Neural crest cell (in vitro differentiated cells): ENCODE measurements at regions not wholly inside any gene's neighbourhood (a gene's known extent, or its start where the extent isn't known, plus 50 kb on each side); places are given as distances from the start of the nearest gene placed in this dataset.

ENCODE experiments used
- DNase-seq: peaks from one replicate; pipeline ENCODE4 v3.0.0; 2021; ENCODE audit warnings: low read depth, mixed read lengths, low spot score
- H3K27ac Mint-ChIP-seq: one replicate; pipeline ENCODE4 v1.8.0; 2021; ENCODE audit warnings: mild to moderate bottlenecking, mixed read lengths; ENCODE audit not compliant: unreplicated experiment
- H3K27me3 Mint-ChIP-seq: 2 replicates; pipeline ENCODE4 v1.8.0; 2021; ENCODE audit warnings: low read depth, mild to moderate bottlenecking, mixed read lengths
- H3K36me3 Mint-ChIP-seq: 2 replicates; pipeline ENCODE4 v1.8.0; 2021; ENCODE audit warnings: low read depth, mild to moderate bottlenecking, mixed read lengths
- H3K4me1 Mint-ChIP-seq: 2 replicates; pipeline ENCODE4 v1.8.0; 2021; ENCODE audit warnings: mixed read lengths
- H3K4me3 Mint-ChIP-seq: one replicate; pipeline ENCODE4 v1.8.0; 2021; ENCODE audit warnings: mild to moderate bottlenecking, mixed read lengths
- H3K9me3 Mint-ChIP-seq: 2 replicates; pipeline ENCODE4 v1.8.0; 2021; ENCODE audit warnings: mixed read lengths
- TF ChIP-seq, protein P1 (sequence below): fragments of 200-600 bp; sonication (generic); conservative IDR thresholded peaks from 2 replicates; pipeline ENCODE4 v1.5.0; 2021; ENCODE audit warnings: antibody characterized with exemption, mild to moderate bottlenecking

DNA sequence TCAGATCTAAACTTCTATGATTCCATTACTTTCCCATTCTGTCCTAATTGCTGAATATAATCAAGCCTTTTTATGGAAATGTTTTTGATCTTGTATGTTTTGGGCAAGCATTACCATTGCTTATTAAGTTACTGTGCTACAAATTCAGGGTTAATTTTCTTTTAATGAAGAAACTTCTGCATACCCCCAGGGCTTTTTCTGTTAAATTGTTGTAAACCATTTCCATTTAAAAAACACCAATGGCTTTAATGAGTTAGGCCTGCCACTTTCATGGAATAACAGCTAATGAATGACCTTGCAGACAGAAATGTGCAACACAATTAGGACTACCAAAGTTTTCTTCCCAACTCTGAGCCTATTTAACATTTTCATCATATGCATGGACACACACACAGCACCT, 150.0 kb downstream of the DIPK2A start:
- H3K9me3 Mint-ChIP-seq = peaks cover 5% of the 10 kb centered on the region
- H3K36me3 Mint-ChIP-seq = no peaks in the 10 kb centered on the region
- DNase-seq = no peak
- H3K4me1 Mint-ChIP-seq = peaks cover 21% of the 10 kb centered on the region
- TF ChIP-seq, protein P1, sequence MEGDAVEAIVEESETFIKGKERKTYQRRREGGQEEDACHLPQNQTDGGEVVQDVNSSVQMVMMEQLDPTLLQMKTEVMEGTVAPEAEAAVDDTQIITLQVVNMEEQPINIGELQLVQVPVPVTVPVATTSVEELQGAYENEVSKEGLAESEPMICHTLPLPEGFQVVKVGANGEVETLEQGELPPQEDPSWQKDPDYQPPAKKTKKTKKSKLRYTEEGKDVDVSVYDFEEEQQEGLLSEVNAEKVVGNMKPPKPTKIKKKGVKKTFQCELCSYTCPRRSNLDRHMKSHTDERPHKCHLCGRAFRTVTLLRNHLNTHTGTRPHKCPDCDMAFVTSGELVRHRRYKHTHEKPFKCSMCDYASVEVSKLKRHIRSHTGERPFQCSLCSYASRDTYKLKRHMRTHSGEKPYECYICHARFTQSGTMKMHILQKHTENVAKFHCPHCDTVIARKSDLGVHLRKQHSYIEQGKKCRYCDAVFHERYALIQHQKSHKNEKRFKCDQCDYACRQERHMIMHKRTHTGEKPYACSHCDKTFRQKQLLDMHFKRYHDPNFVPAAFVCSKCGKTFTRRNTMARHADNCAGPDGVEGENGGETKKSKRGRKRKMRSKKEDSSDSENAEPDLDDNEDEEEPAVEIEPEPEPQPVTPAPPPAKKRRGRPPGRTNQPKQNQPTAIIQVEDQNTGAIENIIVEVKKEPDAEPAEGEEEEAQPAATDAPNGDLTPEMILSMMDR = no peak
- no peak overlapping the region for H3K27ac Mint-ChIP-seq
- no peak overlapping the region for H3K4me3 Mint-ChIP-seq
- no peaks in the 10 kb centered on the region for H3K27me3 Mint-ChIP-seq

DNA sequence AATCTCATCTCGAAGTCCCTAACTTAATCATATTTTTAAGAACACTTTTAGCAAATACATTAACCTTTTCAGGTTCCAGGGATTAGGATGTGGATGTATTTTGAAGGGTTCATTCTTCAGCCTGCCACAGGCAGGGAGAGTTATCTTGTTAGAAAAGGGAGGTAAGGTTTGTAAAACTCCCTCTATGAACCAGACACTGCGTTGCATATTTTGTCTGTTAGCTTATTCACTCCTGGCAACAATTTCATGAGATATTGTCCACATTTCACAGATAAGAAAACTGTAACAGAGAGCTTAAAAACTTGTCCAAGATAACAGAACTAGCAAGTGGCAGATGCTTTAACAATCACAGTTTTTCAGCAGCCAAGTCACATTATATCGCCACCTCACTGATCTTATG, 155.4 kb downstream of the DIPK2A start:
- H3K27ac Mint-ChIP-seq = no peak overlapping the region
- H3K9me3 Mint-ChIP-seq = no peaks in the 10 kb centered on the region
- TF ChIP-seq, protein P1 = no peak

DNA sequence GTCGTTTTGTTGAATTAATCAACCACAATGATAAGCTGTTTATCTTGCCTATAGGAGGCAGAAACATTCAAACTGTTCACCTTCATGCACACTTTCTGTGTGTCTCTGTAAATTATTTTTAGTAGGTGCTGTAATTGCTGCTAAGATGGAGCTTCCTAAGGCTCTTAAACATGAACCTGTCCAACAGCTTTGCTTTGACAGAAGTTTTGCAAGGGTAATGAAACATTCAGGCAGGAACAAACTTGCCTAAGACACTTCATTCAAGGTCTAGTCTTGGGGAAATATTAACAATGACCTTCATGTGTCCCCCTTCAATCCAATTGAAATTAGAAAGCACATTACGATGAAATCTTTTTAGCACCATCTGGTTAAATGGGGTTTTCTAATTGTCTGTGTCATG, 156.1 kb downstream of the DIPK2A start:
- peaks cover 23% of the 10 kb centered on the region for H3K4me1 Mint-ChIP-seq
- no peaks in the 10 kb centered on the region for H3K9me3 Mint-ChIP-seq
- no peaks in the 10 kb centered on the region for H3K36me3 Mint-ChIP-seq
- H3K4me3 Mint-ChIP-seq = no peak overlapping the region
- no peak overlapping the region for H3K27ac Mint-ChIP-seq
- no peak for DNase-seq
- H3K27me3 Mint-ChIP-seq = no peaks in the 10 kb centered on the region
- TF ChIP-seq, protein P1 = no peak

More for the DNA sequence above, 155.4 kb downstream of the DIPK2A start:
- H3K36me3 Mint-ChIP-seq = no peaks in the 10 kb centered on the region
- no peak overlapping the region for H3K4me3 Mint-ChIP-seq
- DNase-seq = no peak
- no peaks in the 10 kb centered on the region for H3K27me3 Mint-ChIP-seq
- peaks cover 25% of the 10 kb centered on the region for H3K4me1 Mint-ChIP-seq

DNA sequence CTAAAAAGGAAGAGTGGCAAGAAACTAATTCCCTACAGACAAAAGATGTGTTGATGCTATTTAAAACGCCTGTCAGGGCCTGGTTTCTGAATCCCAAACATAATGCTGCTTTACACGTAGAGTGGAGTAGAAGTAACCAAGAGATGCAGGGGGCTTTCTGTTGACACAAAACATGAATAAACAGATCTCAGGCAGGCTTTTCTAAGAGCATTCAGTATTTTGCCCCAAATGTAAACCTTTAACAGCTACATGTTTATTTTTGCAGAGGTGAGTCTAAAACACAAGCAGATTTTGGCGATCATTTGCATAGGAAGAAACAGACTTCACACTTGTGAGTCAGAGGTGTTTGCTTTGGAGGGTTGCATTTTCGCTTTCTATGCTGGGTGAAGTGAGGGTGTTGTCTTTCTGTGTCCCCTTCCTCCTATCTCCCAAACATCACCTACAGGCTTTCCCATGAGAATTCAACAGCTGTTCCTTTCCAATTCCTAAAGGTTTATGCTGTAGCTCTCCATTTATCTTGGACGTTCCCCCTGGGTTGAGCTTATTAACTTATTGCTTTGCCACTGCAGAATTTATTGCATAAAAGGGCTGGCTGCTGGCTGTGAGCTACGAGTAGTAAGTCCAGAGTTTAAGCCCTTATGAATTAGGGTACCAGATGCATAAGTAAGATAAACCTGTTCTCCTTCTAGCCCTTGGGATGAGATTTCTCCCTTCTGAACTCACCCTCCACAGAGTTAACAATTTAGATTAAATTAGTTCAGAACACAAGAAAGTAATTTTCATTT, 156.7 kb downstream of the DIPK2A start:
- no peak for DNase-seq
- peak overlapping the region; percentile 2 for H3K4me3 Mint-ChIP-seq

DNA sequence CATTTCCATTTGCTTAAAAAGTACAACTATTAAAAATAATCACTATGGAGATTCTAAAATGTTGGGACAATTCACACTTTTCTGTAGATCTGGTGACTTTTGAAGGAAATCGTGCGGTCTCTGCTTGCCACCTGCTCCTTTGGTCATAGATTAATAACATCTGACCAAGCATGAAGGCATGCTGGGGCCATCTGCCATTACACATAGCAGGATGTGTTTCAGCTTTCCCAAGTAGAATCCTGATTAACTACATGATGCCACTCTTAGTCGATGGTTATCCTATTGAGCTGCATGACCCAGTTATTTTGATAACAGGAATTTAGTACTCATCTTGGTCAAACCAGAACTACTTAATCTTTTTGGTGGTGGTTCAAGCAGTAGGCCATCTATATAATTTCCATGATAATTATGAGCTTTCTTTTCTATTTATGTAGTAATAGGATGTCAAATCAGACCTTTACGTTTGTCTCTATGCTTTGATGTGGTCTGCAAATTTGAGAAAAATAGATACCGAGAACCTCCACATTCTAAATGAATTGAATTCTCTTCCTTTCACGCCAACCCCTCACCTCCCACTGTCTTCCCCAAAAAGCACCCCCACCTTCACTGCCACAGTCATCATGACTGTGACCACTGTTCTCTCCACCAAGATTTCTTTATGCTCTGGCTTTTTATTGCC, 158.1 kb downstream of the DIPK2A start:
- DNase-seq = no peak
- H3K9me3 Mint-ChIP-seq = no peaks in the 10 kb centered on the region
- TF ChIP-seq, protein P1 = no peak
- H3K4me1 Mint-ChIP-seq = peaks cover 17% of the 10 kb centered on the region
- H3K4me3 Mint-ChIP-seq = no peak overlapping the region
- H3K27me3 Mint-ChIP-seq = no peaks in the 10 kb centered on the region
- H3K27ac Mint-ChIP-seq = no peak overlapping the region
- H3K36me3 Mint-ChIP-seq = no peaks in the 10 kb centered on the region

More for the DNA sequence above, 156.7 kb downstream of the DIPK2A start:
- TF ChIP-seq, protein P1 = no peak
- peaks cover 20% of the 10 kb centered on the region for H3K4me1 Mint-ChIP-seq
- no peaks in the 10 kb centered on the region for H3K27me3 Mint-ChIP-seq
- no peaks in the 10 kb centered on the region for H3K9me3 Mint-ChIP-seq
- no peaks in the 10 kb centered on the region for H3K36me3 Mint-ChIP-seq
- H3K27ac Mint-ChIP-seq = no peak overlapping the region
